H1 (cell line): ENCODE measurements at regions not wholly inside any gene's neighbourhood (a gene's known extent, or its start where the extent isn't known, plus 50 kb on each side); places are given as distances from the start of the nearest gene placed in this dataset.

Experiments
- CTCF ChIA-PET: fragments of 300-600 bp; sonication (Branson Sonifier 250); formaldehyde crosslinking; loops from one replicate; lab custom pipeline; 2021; ENCODE audit not compliant: partially characterized antibody; lab: Charles Lee
- POLR2A ChIA-PET: fragments of 300-600 bp; sonication (Branson Sonifier 250); formaldehyde crosslinking; loops from one replicate; lab custom pipeline; 2021; ENCODE audit warnings: inconsistent platforms; ENCODE audit not compliant: partially characterized antibody; lab: Charles Lee
- DNase-seq, 2 experiments: peaks; one replicate each; pipeline versions ENCODE4 v3.0.0 to v3.0.0-alpha.2; 2010 to 2022; ENCODE audit warnings: low spot score in 2 of 2, low read depth in 1 of 2, mixed read lengths in 1 of 2
- FAIRE-seq: peaks from 2 replicates; lab custom pipeline; 2011; peaks lifted over from hg19 to GRCh38; lab: Jason Lieb, UNC
- H2AFZ ChIP-seq: 2 replicates; pipeline ENCODE4 v1.8.1; 2012; ENCODE audit warnings: low read length, inconsistent platforms
- H2AK5ac ChIP-seq: 2 replicates; pipeline ENCODE4 v1.6.1; 2013; ENCODE audit warnings: low read depth, low read length
- H2BK120ac ChIP-seq: replicated peaks from 2 replicates; pipeline ENCODE3; 2013; ENCODE audit warnings: low read depth, low read length, inconsistent platforms
- H2BK12ac ChIP-seq: 2 replicates; pipeline ENCODE4 v1.6.1; 2013; ENCODE audit warnings: low read depth, low read length
- H2BK15ac ChIP-seq: 2 replicates; pipeline ENCODE4 v1.6.1; 2013; ENCODE audit warnings: low read length
- H2BK20ac ChIP-seq: 2 replicates; pipeline ENCODE4 v1.6.1; 2013; ENCODE audit warnings: low read length
- H2BK5ac ChIP-seq: 2 replicates; pipeline ENCODE4 v1.6.1; 2013; ENCODE audit warnings: low read depth, low read length
- H3K14ac ChIP-seq: 2 replicates; pipeline ENCODE4 v1.6.1; 2013; ENCODE audit warnings: inconsistent platforms; ENCODE audit not compliant: insufficient read length
- H3K18ac ChIP-seq: 2 replicates; pipeline ENCODE4 v1.6.1; 2013; ENCODE audit warnings: low read length; ENCODE audit errors: extremely low read depth
- H3K23ac ChIP-seq: 2 replicates; pipeline ENCODE4 v1.6.1; 2013; ENCODE audit warnings: inconsistent platforms; ENCODE audit not compliant: insufficient read length
- H3K23me2 ChIP-seq: 2 replicates; pipeline ENCODE4 v1.6.1; 2013; ENCODE audit warnings: low read depth, low read length
- H3K27ac ChIP-seq: 2 replicates; pipeline ENCODE4 v1.6.1; 2011; ENCODE audit warnings: low read depth, low read length, inconsistent platforms
- H3K27me3 ChIP-seq, 4 experiments: replicated peaks in 1 of 4; 1 replicate in 1 of 4; 2 replicates in 3 of 4; pipeline versions ENCODE4 v1.6.1 to v1.8.1; 2011 to 2013; ENCODE audit warnings: low read length in 3 of 4, mild to moderate bottlenecking in 3 of 4, inconsistent platforms in 2 of 4, mixed read lengths in 2 of 4, moderate library complexity in 1 of 4; ENCODE audit not compliant: control insufficient read depth in 3 of 4, insufficient read depth in 3 of 4; ENCODE audit errors: extremely low read depth in 1 of 4
- H3K36me3 ChIP-seq, 4 experiments: 2 replicates each; pipeline versions ENCODE4 v1.6.1 to v1.8.1; 2011 to 2013; ENCODE audit warnings: mild to moderate bottlenecking in 4 of 4, low read length in 3 of 4, moderate library complexity in 2 of 4, control low read depth in 1 of 4, inconsistent platforms in 1 of 4; ENCODE audit not compliant: insufficient read depth in 4 of 4, control insufficient read depth in 2 of 4
- H3K4ac ChIP-seq: replicated peaks from 2 replicates; pipeline ENCODE3; 2013; ENCODE audit warnings: low read length, low read depth, mixed read lengths, inconsistent platforms; ENCODE audit not compliant: insufficient read length
- H3K4me1 ChIP-seq, 4 experiments: replicated peaks in 1 of 4; 1 replicate in 1 of 4; 2 replicates in 3 of 4; pipeline versions ENCODE4 v1.6.1 to v1.8.1; 2011 to 2013; ENCODE audit warnings: low read length in 3 of 4, inconsistent platforms in 2 of 4, mixed read lengths in 1 of 4; ENCODE audit not compliant: insufficient read depth in 4 of 4, control insufficient read depth in 3 of 4
- H3K4me2 ChIP-seq, 2 experiments: 2 replicates each; pipeline versions ENCODE4 v1.6.1 to v1.8.1; 2011 to 2013; ENCODE audit warnings: low read depth in 2 of 2, low read length in 2 of 2, control low read depth in 1 of 2, inconsistent platforms in 1 of 2, mild to moderate bottlenecking in 1 of 2; ENCODE audit not compliant: insufficient read depth in 1 of 2
- H3K4me3 ChIP-seq, 4 experiments: fragments of 200-600, 300-600 bp in 1 of 4; sonication (generic), shearing (Covaris generic), sonication (Bioruptor Twin) in 1 of 4; 2 replicates each; pipeline versions ENCODE4 v1.5.1 to v1.8.1; 2011 to 2016; ENCODE audit warnings: low read length in 4 of 4, low read depth in 3 of 4, control low read depth in 2 of 4, inconsistent platforms in 2 of 4, mild to moderate bottlenecking in 2 of 4, mixed read lengths in 1 of 4, moderate library complexity in 1 of 4; ENCODE audit not compliant: insufficient read depth in 2 of 4; ENCODE audit errors: extremely low read depth in 1 of 4
- H3K56ac ChIP-seq: replicated peaks from 2 replicates; pipeline ENCODE3; 2013; ENCODE audit warnings: low read depth, mild to moderate bottlenecking, mixed read lengths, low read length, inconsistent platforms; ENCODE audit not compliant: insufficient read length
- H3K79me1 ChIP-seq: 2 replicates; pipeline ENCODE4 v1.6.1; 2013; ENCODE audit warnings: low read depth, low read length, control low read depth
- H3K79me2 ChIP-seq, 2 experiments: 2 replicates each; pipeline versions ENCODE4 v1.6.1 to v1.8.1; 2012 to 2013; ENCODE audit warnings: low read length in 2 of 2, mild to moderate bottlenecking in 2 of 2, inconsistent platforms in 1 of 2; ENCODE audit not compliant: insufficient read depth in 2 of 2, control insufficient read depth in 1 of 2
- H3K9ac ChIP-seq, 4 experiments: replicated peaks in 1 of 4; 1 replicate in 1 of 4; 2 replicates in 3 of 4; pipeline versions ENCODE4 v1.6.1 to v1.8.1; 2011 to 2013; ENCODE audit warnings: low read depth in 3 of 4, low read length in 3 of 4, control low read depth in 2 of 4, mild to moderate bottlenecking in 2 of 4, moderate library complexity in 2 of 4, inconsistent platforms in 1 of 4; ENCODE audit errors: extremely low read depth in 1 of 4
- H3K9me3 ChIP-seq, 2 experiments: 2 replicates each; pipeline versions ENCODE4 v1.6.1 to v1.8.1; 2012 to 2013; ENCODE audit warnings: mild to moderate bottlenecking in 2 of 2, moderate library complexity in 2 of 2, control low read depth in 1 of 2, inconsistent platforms in 1 of 2, low read depth in 1 of 2, low read length in 1 of 2, mixed read lengths in 1 of 2; ENCODE audit not compliant: insufficient read depth in 2 of 2
- H4K20me1 ChIP-seq, 2 experiments: replicated peaks in 1 of 2; 2 replicates each; pipeline versions ENCODE3 to v1.8.1; 2011 to 2013; ENCODE audit warnings: inconsistent platforms in 2 of 2, low read length in 2 of 2, mild to moderate bottlenecking in 1 of 2; ENCODE audit not compliant: insufficient read depth in 2 of 2, control insufficient read depth in 1 of 2
- H4K5ac ChIP-seq: 2 replicates; pipeline ENCODE4 v1.6.1; 2013; ENCODE audit warnings: low read length, low read depth, mixed read lengths, inconsistent platforms; ENCODE audit not compliant: insufficient read length
- H4K8ac ChIP-seq: 2 replicates; pipeline ENCODE4 v1.8.0; 2013; ENCODE audit warnings: mild to moderate bottlenecking, moderate library complexity, low read length, inconsistent platforms; ENCODE audit not compliant: insufficient read depth; ENCODE audit errors: extremely low read depth
- H4K91ac ChIP-seq: replicated peaks from 2 replicates; pipeline ENCODE3; 2013; ENCODE audit warnings: low read length, mixed read lengths, inconsistent platforms; ENCODE audit not compliant: insufficient read length
- ATF3 ChIP-seq: IDR thresholded peaks from 2 replicates; pipeline ENCODE4 v1.6.1; 2011; ENCODE audit warnings: low read depth, mild to moderate bottlenecking, low read length; ENCODE audit not compliant: insufficient read depth
- CBX5 ChIP-seq: fragments of 300-800, 300-1000 bp; sonication (generic); IDR thresholded peaks from 2 replicates; pipeline ENCODE4 v1.7.1; 2016; ENCODE audit warnings: antibody characterized with exemption, low read length, low read depth
- CTBP2 ChIP-seq: IDR thresholded peaks from 2 replicates; pipeline ENCODE4 v1.7.0; 2011; ENCODE audit warnings: borderline replicate concordance, mild to moderate bottlenecking, moderate library complexity, mixed read lengths, low read length; ENCODE audit not compliant: insufficient read depth, insufficient read length
- CTCF ChIP-seq, 3 experiments: IDR thresholded peaks; 1 replicate in 2 of 3; 2 replicates in 1 of 3; pipeline versions ENCODE4 v1.5.1 to v1.6.1; 2011; ENCODE audit warnings: low read length in 3 of 3, mild to moderate bottlenecking in 3 of 3, inconsistent platforms in 2 of 3, low read depth in 1 of 3, moderate library complexity in 1 of 3; ENCODE audit not compliant: insufficient read depth in 1 of 3; ENCODE audit errors: control extremely low read depth in 1 of 3
- GTF2F1 ChIP-seq: IDR thresholded peaks from 2 replicates; pipeline ENCODE4 v1.6.1; 2012; ENCODE audit warnings: low read depth, low read length, improper control_type of control experiment, borderline replicate concordance
- MAFK ChIP-seq: IDR thresholded peaks from 2 replicates; pipeline ENCODE4 v1.6.1; 2012; ENCODE audit warnings: low read depth, mild to moderate bottlenecking, improper control_type of control experiment, low read length
- POU5F1 ChIP-seq: IDR thresholded peaks from 2 replicates; pipeline ENCODE4 v1.6.1; 2011; ENCODE audit warnings: low read depth, mild to moderate bottlenecking, low read length, moderate library complexity
- RAD21 ChIP-seq, 2 experiments: IDR thresholded peaks in 1 of 2; conservative IDR thresholded peaks in 1 of 2; 2 replicates each; pipeline ENCODE4 v1.6.1; 2011; ENCODE audit warnings: low read depth in 2 of 2, low read length in 2 of 2, improper control_type of control experiment in 1 of 2, inconsistent platforms in 1 of 2, mild to moderate bottlenecking in 1 of 2, moderate library complexity in 1 of 2
- RBBP5 ChIP-seq: IDR thresholded peaks from 2 replicates; pipeline ENCODE4 v1.7.1; 2012; ENCODE audit warnings: low read depth, mild to moderate bottlenecking, inconsistent platforms, low read length, moderate library complexity, borderline replicate concordance
- YY1 ChIP-seq: IDR thresholded peaks from 2 replicates; pipeline ENCODE4 v1.6.1; 2011; ENCODE audit warnings: low read depth, mild to moderate bottlenecking, low read length
- WGBS, 2 experiments: shearing (Covaris generic) in 1 of 2; methylation state at CpG; one replicate each; pipeline versions ENCODE4 v1.1.6 to v1.1.7; 2013 to 2015; ENCODE audit warnings: low lambda C conversion rate in 2 of 2, mixed read lengths in 2 of 2, inconsistent platforms in 1 of 2, low coverage in 1 of 2, missing lambda C conversion rate in 1 of 2; ENCODE audit not compliant: insufficient replicate concordance in 2 of 2, insufficient coverage in 1 of 2, insufficient read length in 1 of 2; ENCODE audit errors: extremely low coverage in 1 of 2, missing lambda C conversion rate in 1 of 2; 5-methylcytosine and 5-hydroxymethylcytosine counted together

GRCh38 chr18:23313379-23313778 lies 139.7 kb upstream of the RIOK3 start:
- Histone ChIP-seq H2BK120ac (peak overlapping the region; percentile 84), H3K9ac (no peak overlapping the region), H3K4ac (peak overlapping the region; percentile 23), H2AFZ (no peak overlapping the region), H3K23me2 (no peaks in the 10 kb centered on the region), H3K4me1 (peaks cover 0 to 16% (median 10%) of the 10 kb centered on the region in 4 experiments; a peak in 4 of 7 replicates), H2BK20ac (peak overlapping the region; percentile 98; the same call in 1 of the 2 replicates), H3K9me3 (peaks cover 0 to 5% of the 10 kb centered on the region in 2 experiments; a peak in 1 of 4 replicates), H3K27me3 (no peaks in the 10 kb centered on the region), H2AK5ac (peak overlapping the region; percentile 10), H3K36me3 (no peaks in the 10 kb centered on the region), H2BK15ac (no peak overlapping the region; the same call in 1 of the 2 replicates), H4K20me1 (no peaks in the 10 kb centered on the region), H4K8ac (no peak overlapping the region), H3K4me3 (no peak overlapping the region), H4K91ac (peak overlapping the region; percentile 59), H4K5ac (peak overlapping the region; percentile 7), H3K27ac (no peak overlapping the region), H2BK12ac (peak overlapping the region; percentile 18), H3K14ac (no peak overlapping the region), H3K79me1 (no peaks in the 10 kb centered on the region), H3K56ac (no peak overlapping the region), H2BK5ac (peak overlapping the region; percentile 29; the same call in 1 of the 2 replicates), H3K79me2 (no peaks in the 10 kb centered on the region), H3K23ac (no peak overlapping the region), H3K4me2 (no peak overlapping the region), H3K18ac (peak overlapping the region; percentile 52; the same call in 1 of the 2 replicates)
- WGBS, 2 experiments: 75% methylated on average over 1 of the region's 1 CpG; no CpG with 5 or more reads in 1 of the 2 experiments
- no peak for DNase-seq
- FAIRE-seq: no peak
- POLR2A ChIA-PET: interaction anchor here (1.1 kb wide), 1 partner anchor 29 kb away, joined by 3 read pairs; no protein-coding TSS in a partner anchor
- CTCF ChIA-PET: no interaction called here
- TF ChIP-seq YY1: no peak
- TF ChIP-seq CBX5: no peak
- no peak for TF ChIP-seq CTBP2
- no peak for TF ChIP-seq ATF3
- TF ChIP-seq CTCF (IDR thresholded peaks at IDR 0.05; ENCODE audit: control extremely low read depth in 1 of 3, insufficient read depth in 1 of 3, low read depth in 1 of 3, low read length in 3 of 3): peak in 1 of 3 experiments; percentile 17; a peak in 1 of 4 replicates
- TF ChIP-seq RAD21 (IDR thresholded peaks at IDR 0.05 in 1 of 2, conservative IDR thresholded peaks at IDR 0.05 in 1 of 2; ENCODE audit: low read depth in 2 of 2, low read length in 2 of 2): peak in 1 of 2 experiments; percentile 20; a peak in 1 of 4 replicates
- TF ChIP-seq GTF2F1: no peak
- no peak for TF ChIP-seq RBBP5
- no peak for TF ChIP-seq POU5F1
- no peak for TF ChIP-seq MAFK
